ENCODE measurements at regions not wholly inside any gene's neighbourhood (a gene's known extent, or its start where the extent isn't known, plus 50 kb on each side); places are given as distances from the start of the nearest gene placed in this dataset.

DNA sequence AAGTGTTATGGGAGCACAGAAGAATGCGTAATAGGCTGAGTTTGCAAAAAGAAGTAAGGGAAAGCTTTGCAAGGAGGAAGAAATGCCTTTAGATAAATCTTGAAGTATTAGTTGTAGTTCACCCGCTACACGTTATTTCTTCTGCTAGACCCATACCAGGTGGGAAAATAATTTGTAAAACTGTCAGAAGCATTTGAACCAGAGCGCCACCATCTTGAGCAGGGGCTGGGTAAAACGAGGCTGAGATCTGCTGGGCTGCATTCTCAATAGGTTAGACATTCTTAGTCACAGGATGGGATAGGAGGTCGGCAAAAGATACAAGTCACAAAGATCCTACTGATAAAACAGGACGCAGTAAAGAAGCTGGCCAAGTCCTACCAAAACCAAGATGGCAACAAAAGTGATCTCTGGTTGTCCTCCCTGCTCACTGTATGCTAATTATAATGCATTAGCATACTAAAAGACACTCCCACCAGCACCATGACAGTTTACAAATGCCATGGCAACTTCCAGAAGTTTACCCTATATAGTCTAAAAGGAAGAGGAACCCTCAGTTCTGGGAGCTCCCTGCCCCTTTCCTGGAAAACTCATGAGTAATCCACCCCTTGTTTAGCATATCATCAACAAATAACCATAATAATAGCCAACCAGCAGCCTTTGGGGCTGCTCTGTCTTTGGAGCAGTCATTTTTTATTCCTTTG, 50.0 kb upstream of the ZNF280D start:
- no peak for DNase-seq (ENCODE audit: extremely low read depth in 1 of 11, low read depth in 9 of 11, low spot score in 4 of 11)

Data from renal cortex interstitium (tissue), 11 donors.